ENCODE measurements at regions not wholly inside any gene's neighbourhood (a gene's known extent, or its start where the extent isn't known, plus 50 kb on each side); places are given as distances from the start of the nearest gene placed in this dataset.

GRCh38 chr15:93214106-93214505 is 125.1 kb upstream of the RGMA start:
- peaks cover 13% of the 10 kb centered on the region for H3K9me3 Mint-ChIP-seq (ENCODE audit: unreplicated experiment)
- H3K4me3 ChIP-seq (ENCODE audit: insufficient read depth, low read depth, low read length), result no peak overlapping the region
- no peaks in the 10 kb centered on the region for H3K4me1 ChIP-seq (ENCODE audit: insufficient read depth, low read length)
- no peaks in the 10 kb centered on the region for H3K79me2 ChIP-seq (ENCODE audit: insufficient read depth, low read length)
- no peaks in the 10 kb centered on the region for H3K9me3 ChIP-seq (ENCODE audit: insufficient read depth, low read depth, low read length)
- H3K9ac ChIP-seq (ENCODE audit: low read length), result no peak overlapping the region
- no peaks in the 10 kb centered on the region for H4K20me1 ChIP-seq (ENCODE audit: insufficient read depth, low read length)
- no peak overlapping the region for H3K4me3 Mint-ChIP-seq (ENCODE audit: unreplicated experiment)
- FAIRE-seq (no peak), DNase-seq (ENCODE audit: low read depth) (no peak)
- peaks cover 12% of the 10 kb centered on the region for H3K27me3 Mint-ChIP-seq (ENCODE audit: low read depth, unreplicated experiment)
- H3K4me1 Mint-ChIP-seq (ENCODE audit: low read depth, unreplicated experiment), result peaks cover 1% of the 10 kb centered on the region
- no peaks in the 10 kb centered on the region for H3K36me3 Mint-ChIP-seq (ENCODE audit: low read depth, unreplicated experiment)
- H3K36me3 ChIP-seq (ENCODE audit: insufficient read depth, low read length), result no peaks in the 10 kb centered on the region
- no peak overlapping the region for H2AFZ ChIP-seq (ENCODE audit: low read depth, low read length)
- no peak overlapping the region for H3K4me2 ChIP-seq (ENCODE audit: low read length)
- H3K27ac Mint-ChIP-seq (ENCODE audit: unreplicated experiment), result no peak overlapping the region
- TF ChIP-seq EZH2 (IDR thresholded peaks at IDR 0.05; ENCODE audit: insufficient read depth, low read length) (no peak), CTCF (IDR thresholded peaks at IDR 0.05; ENCODE audit: insufficient read depth, low read depth, low read length) (no peak)
- no peak overlapping the region for H3K27ac ChIP-seq (ENCODE audit: low read depth, low read length)
- no peaks in the 10 kb centered on the region for H3K27me3 ChIP-seq (ENCODE audit: insufficient read depth, low read length)

- Mint-ChIP-seq H3K9me3 (ENCODE audit: unreplicated experiment) (peaks cover 6% of the 10 kb centered on the region), H3K27ac (ENCODE audit: unreplicated experiment) (no peak overlapping the region), H3K27me3 (ENCODE audit: low read depth, unreplicated experiment) (peaks cover 11% of the 10 kb centered on the region), H3K4me3 (ENCODE audit: unreplicated experiment) (no peak overlapping the region), H3K36me3 (ENCODE audit: low read depth, unreplicated experiment) (no peaks in the 10 kb centered on the region), H3K4me1 (ENCODE audit: low read depth, unreplicated experiment) (peaks cover 1% of the 10 kb centered on the region)
- no peak for DNase-seq (ENCODE audit: low read depth)
- TF ChIP-seq EZH2 (IDR thresholded peaks at IDR 0.05; ENCODE audit: insufficient read depth, low read length) (no peak), CTCF (IDR thresholded peaks at IDR 0.05; ENCODE audit: insufficient read depth, low read depth, low read length) (no peak)
- Histone ChIP-seq H2AFZ (ENCODE audit: low read depth, low read length) (no peak overlapping the region), H3K36me3 (ENCODE audit: insufficient read depth, low read length) (no peaks in the 10 kb centered on the region), H3K9ac (ENCODE audit: low read length) (no peak overlapping the region), H3K9me3 (ENCODE audit: insufficient read depth, low read depth, low read length) (no peaks in the 10 kb centered on the region), H3K4me2 (ENCODE audit: low read length) (no peak overlapping the region), H4K20me1 (ENCODE audit: insufficient read depth, low read length) (no peaks in the 10 kb centered on the region), H3K27me3 (ENCODE audit: insufficient read depth, low read length) (no peaks in the 10 kb centered on the region), H3K79me2 (ENCODE audit: insufficient read depth, low read length) (no peaks in the 10 kb centered on the region), H3K4me1 (ENCODE audit: insufficient read depth, low read length) (no peaks in the 10 kb centered on the region), H3K4me3 (ENCODE audit: insufficient read depth, low read depth, low read length) (no peak overlapping the region), H3K27ac (ENCODE audit: low read depth, low read length) (no peak overlapping the region)
- FAIRE-seq, result no peak
Measured at GRCh38 chr15:93213281-93213680, 124.3 kb upstream of the RGMA start.

- Histone ChIP-seq H2AFZ (ENCODE audit: low read depth, low read length) (no peak overlapping the region), H4K20me1 (ENCODE audit: insufficient read depth, low read length) (no peaks in the 10 kb centered on the region), H3K79me2 (ENCODE audit: insufficient read depth, low read length) (no peaks in the 10 kb centered on the region), H3K9ac (ENCODE audit: low read length) (no peak overlapping the region), H3K27ac (ENCODE audit: low read depth, low read length) (no peak overlapping the region), H3K27me3 (ENCODE audit: insufficient read depth, low read length) (no peaks in the 10 kb centered on the region), H3K4me1 (ENCODE audit: insufficient read depth, low read length) (no peaks in the 10 kb centered on the region), H3K36me3 (ENCODE audit: insufficient read depth, low read length) (no peaks in the 10 kb centered on the region), H3K4me3 (ENCODE audit: insufficient read depth, low read depth, low read length) (no peak overlapping the region), H3K4me2 (ENCODE audit: low read length) (no peak overlapping the region), H3K9me3 (ENCODE audit: insufficient read depth, low read depth, low read length) (no peaks in the 10 kb centered on the region)
- Mint-ChIP-seq H3K4me3 (ENCODE audit: unreplicated experiment) (no peak overlapping the region), H3K27me3 (ENCODE audit: low read depth, unreplicated experiment) (peaks cover 11% of the 10 kb centered on the region), H3K4me1 (ENCODE audit: low read depth, unreplicated experiment) (peaks cover 1% of the 10 kb centered on the region), H3K36me3 (ENCODE audit: low read depth, unreplicated experiment) (no peaks in the 10 kb centered on the region), H3K27ac (ENCODE audit: unreplicated experiment) (no peak overlapping the region), H3K9me3 (ENCODE audit: unreplicated experiment) (peaks cover 5% of the 10 kb centered on the region)
- no peak for DNase-seq (ENCODE audit: low read depth)
- TF ChIP-seq CTCF (IDR thresholded peaks at IDR 0.05; ENCODE audit: insufficient read depth, low read depth, low read length), result no peak
- no peak for FAIRE-seq
Measured at GRCh38 chr15:93212578-93212977, 123.6 kb upstream of the RGMA start.
